A549 (cell line): ENCODE measurements at regions not wholly inside any gene's neighbourhood (a gene's known extent, or its start where the extent isn't known, plus 50 kb on each side); places are given as distances from the start of the nearest gene placed in this dataset.

ENCODE experiments used
- CEBPB ChIP-seq, 2 experiments: fragments of >200 bp in 1 of 2; sonication (Bioruptor Twin) in 1 of 2; formaldehyde crosslinking in 1 of 2; IDR thresholded peaks; 2 replicates each; pipeline ENCODE4 v1.6.1; 2012 to 2016
- CTCF ChIP-seq: fragments of >200 bp; sonication (Bioruptor Twin); formaldehyde crosslinking; IDR thresholded peaks from 3 replicates; pipeline ENCODE4 v1.5.1; 2016
- E2F6 ChIP-seq: IDR thresholded peaks from 2 replicates; pipeline ENCODE4 v1.6.1; 2012; ENCODE audit warnings: low read depth, borderline replicate concordance
- ESRRA ChIP-seq: fragments of 150-350 bp; IDR thresholded peaks from 2 replicates; pipeline ENCODE4 v1.6.1; 2014; ENCODE audit warnings: mild to moderate bottlenecking, low read length, borderline replicate concordance
- HDAC2 ChIP-seq: fragments of 200-600 bp; sonication (generic); IDR thresholded peaks from 2 replicates; pipeline ENCODE4 v1.6.1; 2016
- JUN ChIP-seq, 2 experiments: fragments of >200 bp; sonication (Bioruptor Twin); formaldehyde crosslinking; IDR thresholded peaks; 2 replicates in 1 of 2; 3 replicates in 1 of 2; pipeline ENCODE4 v1.6.1; 2016 to 2017
- MAX ChIP-seq: IDR thresholded peaks from 2 replicates; pipeline ENCODE4 v1.6.1; 2012
- PBX3 ChIP-seq: IDR thresholded peaks from 2 replicates; pipeline ENCODE4 v1.6.1; 2012
- POLR2A ChIP-seq: IDR thresholded peaks from 2 replicates; pipeline ENCODE4 v1.6.1; 2012; ENCODE audit warnings: mild to moderate bottlenecking, low read length
- RAD21 ChIP-seq, 2 experiments: fragments of >200 bp in 1 of 2; sonication (Bioruptor Twin) in 1 of 2; formaldehyde crosslinking in 1 of 2; IDR thresholded peaks in 1 of 2; conservative IDR thresholded peaks in 1 of 2; 2 replicates in 1 of 2; 3 replicates in 1 of 2; pipeline ENCODE4 v1.6.1; 2012 to 2018; ENCODE audit warnings: inconsistent platforms in 1 of 2
- RARB ChIP-seq: fragments of 250-450 bp; sonication (Bioruptor Pico); IDR thresholded peaks from 2 replicates; pipeline ENCODE4 v1.8.0; 2021; ENCODE audit warnings: mild to moderate bottlenecking, moderate library complexity

- TF ChIP-seq HDAC2 (no peak), CTCF (no peak), RAD21 (conservative IDR thresholded peaks at IDR 0.05 in 1 of 2, IDR thresholded peaks at IDR 0.05 in 1 of 2) (no peak), RARB (no peak), E2F6 (no peak), POLR2A (no peak), CEBPB (IDR thresholded peaks at IDR 0.05) (no peak), MAX (no peak), JUN (IDR thresholded peaks at IDR 0.05) (no peak), PBX3 (no peak), ESRRA (no peak)
Measured at GRCh38 chr14:101457301-101457935, 103.9 kb upstream of the DIO3 start.
